Heart right ventricle (tissue), 16 donors: ENCODE measurements at regions not wholly inside any gene's neighbourhood (a gene's known extent, or its start where the extent isn't known, plus 50 kb on each side); places are given as distances from the start of the nearest gene placed in this dataset.

ENCODE experiments used
- ATAC-seq, 8 donors: fragments of 200-7000 bp; cut with Tn5 transposase; one replicate each; pipeline ENCODE4 v1.9.1; 2020; ENCODE audit warnings: mild to moderate bottlenecking in 8 of 8, moderate library complexity in 8 of 8, moderate number of reproducible peaks in 1 of 8
- DNase-seq, 2 donors: peaks; one replicate each; pipeline ENCODE4 v3.0.0-alpha.2; 2020
- H3K27ac ChIP-seq, 10 donors: fragments of 200-600 bp; sonication (generic) in 2 of 10; one replicate each; pipeline versions ENCODE4 v1.5.0 to v1.8.0; 2020 to 2022; ENCODE audit warnings: mild to moderate bottlenecking in 3 of 10
- H3K27me3 ChIP-seq, 7 donors: fragments of 200-600 bp; one replicate each; pipeline ENCODE4 v1.8.0; 2021 to 2022; ENCODE audit warnings: mild to moderate bottlenecking in 2 of 7
- H3K36me3 ChIP-seq, 9 donors: fragments of 200-600 bp; sonication (generic) in 1 of 9; one replicate each; pipeline versions ENCODE4 v1.5.0 to v1.8.0; 2020 to 2022; ENCODE audit warnings: mild to moderate bottlenecking in 2 of 9
- H3K4me1 ChIP-seq, 9 donors: fragments of 200-600 bp; sonication (generic) in 1 of 9; one replicate each; pipeline versions ENCODE4 v1.5.0 to v1.8.0; 2020 to 2022; ENCODE audit warnings: mild to moderate bottlenecking in 4 of 9
- H3K4me3 ChIP-seq, 10 donors: fragments of 200-600 bp; sonication (generic) in 2 of 10; one replicate each; pipeline versions ENCODE4 v1.5.0 to v1.8.0; 2020 to 2022; ENCODE audit warnings: mild to moderate bottlenecking in 7 of 10, moderate library complexity in 2 of 10
- H3K9me3 ChIP-seq, 11 donors: fragments of 200-600 bp in 10 of 11; sonication (generic) in 2 of 11; one replicate each; pipeline versions ENCODE4 v1.5.0 to v1.8.0; 2013 to 2022; ENCODE audit warnings: mild to moderate bottlenecking in 2 of 11, control low read depth in 1 of 11, moderate library complexity in 1 of 11
- CTCF ChIP-seq, 9 donors: fragments of 200-600 bp; sonication (generic) in 2 of 9; IDR thresholded peaks; one replicate each; pipeline versions ENCODE4 v1.5.0 to v1.8.0; 2021 to 2022; ENCODE audit warnings: antibody characterized with exemption in 9 of 9, mild to moderate bottlenecking in 5 of 9, moderate library complexity in 1 of 9
- WGBS, 2 donors: extraction: QIAGEN DNeasy Blood & Tissue Kit; methylation state at CpG; one replicate each; pipeline ENCODE4 v1.1.7; 2013; ENCODE audit warnings: inconsistent platforms in 1 of 2; 5-methylcytosine and 5-hydroxymethylcytosine counted together
- intact Hi-C, 10 donors: fragments of 100-400 bp; cut with DNase I; formaldehyde crosslinking; loops; one replicate each; pipeline versions ENCODE4 v1.11.1 to v1.14.2; 2022
- donor health status: Arrhythmogenic right ventricular cardiomyopathy.
- donor health status: ischemic (EF 13 %, LVEDD 7.1; RV severe dilation, severe dysfunction).
- donor health status: healthy with polysubstance abuse.
- donor health status: DM: no; HTN: yes; CAD: no.
- donor health status: DM: no; HTN: no; CAD: no.
- donor health status: ischemic (EF 25% LVEDD 6.9; RV normal size, moderate dysfunction).
- donor health status: ischemic (EF 25% LVEDD 5.7; RV mildly dilated, moderate dysfunction).
- donor health status: healthy.
- donor health status: DM: yes; HTN: yes; CAD: no.
- donor health status: Ischemic cardiomyopathy.
- donor health status: ischemic (EF 35%, LVEDD 5.7; RV mildly dilated, moderate dysfunction).
- donor health status: nonischemic (EF 11% LVEDD 7.7; RV severe dilation, severe dysfunction).
- donor health status: DM: yes; HTN: yes; CAD: no.
- donor health status: PGD.
- donor health status: ischemic (EF 29% LVEDD 5.4; RV normal size, mild dysfunction).
- donor health status: nonischemic (EF 23%, LVEDD 6.1; RV moderate dilation, normal function).

- Histone ChIP-seq H3K4me1 (no peaks in the 10 kb centered on the region), H3K9me3 (no peaks in the 10 kb centered on the region), H3K27me3 (peaks cover 0 to 3% (median 0%) of the 10 kb centered on the region in 7 donors), H3K36me3 (no peaks in the 10 kb centered on the region), H3K27ac (no peak overlapping the region), H3K4me3 (no peak overlapping the region)
- no peak for TF ChIP-seq CTCF (IDR thresholded peaks at IDR 0.05)
- no peak for DNase-seq
- ATAC-seq: no peak
- intact Hi-C loops: no loop called here
- 63 to 66% methylated on average over 5 of the region's 5 CpGs for WGBS, 2 donors
Observed at GRCh38 chr18:75562216-75562615, 134.7 kb upstream of the SMIM21 start.

GRCh38 chr18:75558790-75559189 lies 131.3 kb upstream of the SMIM21 start:
- Histone ChIP-seq H3K4me1 (peaks cover 0 to 6% (median 0%) of the 10 kb centered on the region in 9 donors), H3K27me3 (no peaks in the 10 kb centered on the region), H3K9me3 (no peaks in the 10 kb centered on the region), H3K27ac (no peak overlapping the region), H3K36me3 (no peaks in the 10 kb centered on the region), H3K4me3 (no peak overlapping the region)
- intact Hi-C loops: no loop called here
- ATAC-seq (no peak), DNase-seq (no peak)
- TF ChIP-seq CTCF (IDR thresholded peaks at IDR 0.05): no peak
- 38 to 59% methylated on average over 1 of the region's 1 CpG for WGBS, 2 donors

GRCh38 chr18:75556841-75557240 lies 129.3 kb upstream of the SMIM21 start:
- no peak for TF ChIP-seq CTCF (IDR thresholded peaks at IDR 0.05)
- Histone ChIP-seq H3K27me3 (no peaks in the 10 kb centered on the region), H3K36me3 (no peaks in the 10 kb centered on the region), H3K27ac (no peak overlapping the region), H3K4me1 (peaks cover 0 to 6% (median 0%) of the 10 kb centered on the region in 9 donors), H3K9me3 (no peaks in the 10 kb centered on the region), H3K4me3 (no peak overlapping the region)
- DNase-seq (no peak), ATAC-seq (no peak)
- 51 to 54% methylated on average over 3 of the region's 3 CpGs for WGBS, 2 donors
- intact Hi-C loops: no loop called here

- DNase-seq: no peak
Observed at GRCh38 chr18:75554644-75555185, 127.2 kb upstream of the SMIM21 start.

More at GRCh38 chr18:75554644-75555185, 127.2 kb upstream of the SMIM21 start:
- TF ChIP-seq CTCF (IDR thresholded peaks at IDR 0.05): no peak
- no peak overlapping the region for H3K27ac ChIP-seq
- WGBS, 2 donors: 54 to 59% methylated on average over 2 of the region's 2 CpGs
- no peaks in the 10 kb centered on the region for H3K36me3 ChIP-seq
- no peak overlapping the region for H3K4me3 ChIP-seq
- H3K27me3 ChIP-seq: peaks cover 0 to 12% (median 0%) of the 10 kb centered on the region in 7 donors
- peaks cover 0 to 6% (median 0%) of the 10 kb centered on the region in 9 donors for H3K4me1 ChIP-seq
- no peaks in the 10 kb centered on the region for H3K9me3 ChIP-seq
- ATAC-seq: no peak
- intact Hi-C loops: no loop called here
